Choroid plexus epithelial cell (primary cell): ENCODE measurements at regions not wholly inside any gene's neighbourhood (a gene's known extent, or its start where the extent isn't known, plus 50 kb on each side); places are given as distances from the start of the nearest gene placed in this dataset.

Experiments
- DNase-seq: peaks from one replicate; pipeline ENCODE4 v3.0.0-alpha.2; 2010; ENCODE audit warnings: low read depth
- H3K4me3 ChIP-seq: 2 replicates; pipeline ENCODE4 v1.5.1; 2011; ENCODE audit warnings: low read depth, mild to moderate bottlenecking, control low read depth, low read length, moderate library complexity
- CTCF ChIP-seq: conservative IDR thresholded peaks from 2 replicates; pipeline ENCODE4 v1.5.1; 2011; ENCODE audit warnings: low read depth, mild to moderate bottlenecking, control low read depth, inconsistent platforms, low read length, moderate library complexity

GRCh38 chr13:100734194-100734720 is 59.7 kb upstream of the TMTC4 start:
- H3K4me3 ChIP-seq, result no peak overlapping the region
- TF ChIP-seq CTCF, result no peak
- DNase-seq, result no peak

- no peak overlapping the region for H3K4me3 ChIP-seq
- TF ChIP-seq CTCF, result no peak
- DNase-seq, result no peak
Measured at GRCh38 chr13:100733261-100733660, 58.7 kb upstream of the TMTC4 start.

GRCh38 chr13:100728201-100728600 is 53.6 kb upstream of the TMTC4 start:
- H3K4me3 ChIP-seq, result no peak overlapping the region
- no peak for DNase-seq
- TF ChIP-seq CTCF, result no peak

GRCh38 chr13:100725472-100725871 is 50.9 kb upstream of the TMTC4 start:
- no peak for DNase-seq
- TF ChIP-seq CTCF, result no peak
- H3K4me3 ChIP-seq, result no peak overlapping the region

GRCh38 chr13:100724568-100724967 is 50.0 kb upstream of the TMTC4 start:
- no peak for DNase-seq
- no peak for TF ChIP-seq CTCF
- H3K4me3 ChIP-seq, result no peak overlapping the region
